Muscle of back (tissue), 3 donors: ENCODE measurements at regions not wholly inside any gene's neighbourhood (a gene's known extent, or its start where the extent isn't known, plus 50 kb on each side); places are given as distances from the start of the nearest gene placed in this dataset.
"Not testable (repeated sequence)": the region's sequence is repeated elsewhere in the genome, so short reads cannot be mapped to it uniquely, and the experiment has no call there.

Source experiments
- DNase-seq, 3 donors: peaks; one replicate each; pipeline versions ENCODE4 v3.0.0 to v3.0.0-alpha.2; 2013

DNA sequence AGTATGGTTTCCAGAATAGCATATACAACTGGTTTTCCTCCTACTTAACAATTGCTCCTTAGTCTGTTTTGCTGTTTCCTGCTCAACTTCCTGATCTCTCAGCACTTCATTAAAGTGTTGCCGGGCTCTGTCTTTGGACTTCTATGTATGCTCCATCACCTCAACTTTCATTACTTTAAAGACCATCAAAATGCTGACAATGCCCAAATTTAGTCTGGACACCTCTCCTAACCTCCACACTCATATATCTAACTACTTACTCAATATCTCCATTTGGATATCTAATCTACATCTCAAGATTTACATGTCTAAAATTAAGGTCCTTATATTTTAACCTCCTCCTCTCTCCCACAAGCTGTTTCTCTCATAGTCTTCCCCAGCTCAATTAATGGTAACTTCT is 54.4 kb upstream of the LGR5 start:
- DNase-seq = no peak

- DNase-seq = not testable (repeated sequence)
Measured at GRCh38 chr12:71376711-71377355, 62.8 kb upstream of the LGR5 start.

- peak in 2 of 3 donors; percentile 16 to 27 for DNase-seq
Measured at GRCh38 chr12:71371122-71371521, 68.5 kb upstream of the LGR5 start.

GRCh38 chr12:71360013-71360412 is 79.6 kb upstream of the LGR5 start:
- no peak for DNase-seq

DNA sequence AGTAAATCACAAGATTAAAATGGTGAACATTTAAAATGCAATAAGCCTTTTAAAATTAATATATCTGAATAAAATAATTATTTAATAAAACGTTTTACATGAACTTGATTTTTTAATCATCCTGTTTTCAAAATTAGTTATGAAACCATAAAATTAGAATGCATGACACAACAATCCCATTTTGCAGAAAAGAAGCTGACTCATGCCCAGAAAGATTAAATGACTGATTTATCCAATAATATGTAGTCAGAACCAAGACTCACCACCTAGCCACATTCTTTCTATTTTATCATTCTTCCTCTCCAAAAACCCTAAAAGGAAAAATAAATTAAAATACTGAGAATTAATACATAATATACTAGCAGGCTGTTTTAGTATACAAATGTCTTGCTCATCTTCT is 83.0 kb upstream of the LGR5 start:
- DNase-seq = no peak

DNA sequence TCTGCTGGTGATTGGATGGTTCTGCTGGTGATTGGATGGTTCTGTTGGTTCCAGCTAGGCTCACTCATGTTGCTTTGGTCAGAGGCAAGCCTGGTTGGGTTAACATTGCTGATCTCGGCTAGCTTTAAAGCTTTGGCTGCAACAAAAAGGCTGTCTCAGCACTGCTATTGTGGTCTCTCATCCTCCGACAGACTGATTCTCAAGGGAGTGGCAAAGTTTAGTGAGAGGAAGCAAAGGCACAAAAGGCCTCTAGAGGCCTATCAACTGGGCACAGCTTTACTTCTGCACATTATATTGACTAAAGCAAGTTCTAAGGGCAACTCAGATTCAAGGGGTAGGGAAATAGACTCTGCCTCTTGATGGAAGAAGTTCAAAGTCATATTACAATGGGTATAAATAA is 84.7 kb upstream of the LGR5 start:
- DNase-seq = no peak

GRCh38 chr12:71353607-71354006 is 86.0 kb upstream of the LGR5 start:
- DNase-seq = no peak

- no peak for DNase-seq
Measured at GRCh38 chr12:71349950-71350349, 89.6 kb upstream of the LGR5 start.

- DNase-seq = no peak
Measured at GRCh38 chr12:71338933-71339332, 100.7 kb upstream of the LGR5 start.

- DNase-seq = no peak
Measured at GRCh38 chr12:71335963-71336257, 103.7 kb upstream of the LGR5 start.

DNA sequence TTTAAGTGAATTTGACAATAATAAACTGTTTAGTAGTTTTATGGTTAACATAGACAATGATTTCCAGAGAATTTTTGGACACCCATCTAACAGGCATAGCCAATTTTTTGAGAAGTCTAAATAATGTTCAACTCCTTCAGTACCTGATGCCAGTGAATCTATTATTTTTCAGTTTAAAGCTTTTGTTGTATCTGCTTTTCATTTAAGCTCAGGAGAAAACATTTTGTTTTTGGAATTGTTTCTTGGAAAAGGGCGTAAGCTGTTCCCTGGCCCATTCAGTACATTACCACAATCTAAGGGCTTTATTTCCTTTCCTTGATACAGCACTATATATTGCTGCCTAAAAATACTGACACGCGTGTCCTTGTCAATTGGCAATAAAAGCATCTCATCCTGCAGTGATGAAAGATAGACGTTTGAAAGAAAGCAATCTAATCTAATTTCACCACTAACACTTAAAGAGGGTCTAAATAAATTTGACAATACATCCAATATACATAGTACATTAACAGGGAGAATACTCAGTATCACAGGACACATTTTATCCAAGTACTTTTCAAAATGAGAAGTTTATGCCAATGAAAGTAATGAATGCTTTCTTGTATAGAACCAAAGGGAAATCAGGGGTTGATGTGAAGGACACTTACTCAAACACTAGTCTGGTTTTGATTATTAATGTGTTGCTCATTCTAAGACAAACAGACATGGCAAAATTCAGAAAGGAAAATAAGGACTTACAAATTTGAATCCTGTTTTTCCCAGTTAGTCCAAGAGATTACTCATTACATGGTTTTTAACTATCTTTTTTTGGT is 104.2 kb upstream of the LGR5 start:
- peak; percentile 62 to 85 (median 74) for DNase-seq

DNA sequence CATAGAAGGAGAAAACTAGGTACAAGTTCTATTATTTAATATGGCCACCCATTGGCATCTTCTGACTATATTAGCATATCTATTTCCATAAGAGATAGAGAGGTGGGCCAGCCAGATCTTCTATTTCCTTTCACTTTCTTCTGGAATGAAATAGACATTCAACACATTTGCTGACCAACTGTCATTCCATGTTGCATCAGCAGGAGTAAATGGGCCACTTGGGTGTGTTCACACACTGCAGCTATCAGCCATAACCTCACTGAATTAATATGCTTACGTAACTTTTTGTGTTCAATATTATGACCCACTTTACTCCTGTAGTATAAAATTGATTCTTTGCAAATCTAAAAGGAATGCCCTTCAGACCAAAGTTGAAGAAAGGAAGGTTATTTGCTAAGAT is 106.2 kb upstream of the LGR5 start:
- no peak for DNase-seq

DNA sequence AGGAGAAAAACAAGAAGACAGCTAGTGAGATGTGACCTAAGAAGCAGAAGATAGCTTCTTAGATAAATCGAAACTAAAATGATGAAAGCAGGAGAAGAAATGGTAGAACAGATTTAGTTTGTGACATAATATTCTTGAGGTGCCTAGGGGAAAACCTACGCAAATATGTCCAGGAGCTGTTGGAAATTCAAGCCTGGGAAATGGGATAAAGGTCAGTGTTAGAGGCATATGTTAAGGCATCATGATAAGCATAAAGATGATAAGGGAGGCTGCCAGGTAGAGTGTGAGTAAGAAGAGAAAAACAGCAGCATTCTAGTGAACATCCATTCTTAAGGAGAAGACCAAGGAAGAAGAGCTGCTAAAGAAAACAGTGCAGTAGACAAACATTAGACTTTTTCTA is 109.6 kb upstream of the LGR5 start:
- no peak for DNase-seq

DNA sequence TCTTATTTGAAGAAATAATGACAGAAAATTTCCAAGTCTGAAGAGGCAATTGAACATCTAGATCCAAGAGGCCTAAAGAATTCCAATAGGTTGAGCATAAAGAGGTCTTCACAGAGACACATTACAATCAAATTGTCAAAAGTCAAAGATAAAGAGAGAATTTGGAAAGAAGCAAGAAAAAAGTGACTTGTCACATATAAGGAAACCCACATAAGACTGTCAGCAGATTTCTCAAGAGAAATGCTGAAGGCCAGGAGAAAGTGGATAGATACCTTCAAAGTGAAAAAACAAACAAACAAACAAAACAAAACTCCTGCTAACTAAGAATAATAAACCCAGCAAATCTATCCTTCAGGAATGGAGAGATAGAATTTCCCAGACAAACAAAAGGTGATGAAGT is 118.1 kb upstream of the LGR5 start:
- DNase-seq = no peak

DNA sequence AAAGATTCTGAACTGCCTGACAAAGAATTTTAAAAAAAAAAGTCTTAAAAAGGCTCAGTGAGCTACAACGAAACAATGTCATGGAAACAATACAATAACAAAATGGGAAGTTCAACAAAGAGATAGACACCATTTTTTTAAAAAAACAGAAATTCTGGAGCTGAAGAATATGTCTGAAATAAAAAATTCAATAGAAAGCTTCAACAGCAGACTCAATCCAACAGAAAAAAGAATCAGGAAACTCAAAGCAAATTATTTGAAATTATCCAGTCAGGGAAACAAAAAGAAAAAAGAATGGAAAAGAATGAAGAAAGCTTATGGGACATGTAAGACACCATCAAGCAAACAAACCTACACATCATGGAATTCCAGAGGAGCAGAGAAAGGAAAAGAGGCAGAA is 118.5 kb upstream of the LGR5 start:
- DNase-seq = no peak

- peak in 1 of 3 donors; percentile 14 for DNase-seq
Measured at GRCh38 chr12:71315328-71315985, 124.1 kb upstream of the LGR5 start.

DNA sequence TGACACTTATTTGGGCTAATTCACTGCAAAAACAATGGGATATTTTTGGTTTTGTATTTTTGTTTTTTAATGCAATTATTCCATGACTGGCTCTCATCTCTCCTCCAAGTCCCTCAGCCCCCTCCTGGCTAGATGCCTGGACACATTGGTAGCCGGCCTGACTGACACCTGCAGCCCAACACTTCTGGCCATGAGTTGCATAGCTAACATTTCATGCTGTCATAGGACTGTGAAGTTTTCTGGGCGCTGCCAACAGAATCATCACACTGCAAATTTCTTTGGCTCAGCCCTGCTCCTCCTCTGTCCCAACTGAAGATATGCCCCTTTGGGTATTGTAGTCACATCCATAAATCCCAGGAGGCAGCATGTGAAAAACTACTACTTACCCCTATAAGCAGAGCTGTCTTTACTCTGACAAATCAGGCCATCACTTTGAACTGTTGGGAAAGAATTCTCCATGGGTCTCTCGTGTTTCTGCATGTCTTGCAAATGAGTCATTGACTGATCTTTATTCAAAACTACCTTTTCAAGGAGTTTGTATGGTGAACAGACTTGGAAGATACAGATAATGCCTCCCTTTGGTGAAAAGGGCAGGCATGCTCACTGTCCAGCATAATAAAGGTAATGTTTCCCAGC is 126.7 kb upstream of the LGR5 start:
- DNase-seq = peak in 2 of 3 donors; percentile 17 to 49

DNA sequence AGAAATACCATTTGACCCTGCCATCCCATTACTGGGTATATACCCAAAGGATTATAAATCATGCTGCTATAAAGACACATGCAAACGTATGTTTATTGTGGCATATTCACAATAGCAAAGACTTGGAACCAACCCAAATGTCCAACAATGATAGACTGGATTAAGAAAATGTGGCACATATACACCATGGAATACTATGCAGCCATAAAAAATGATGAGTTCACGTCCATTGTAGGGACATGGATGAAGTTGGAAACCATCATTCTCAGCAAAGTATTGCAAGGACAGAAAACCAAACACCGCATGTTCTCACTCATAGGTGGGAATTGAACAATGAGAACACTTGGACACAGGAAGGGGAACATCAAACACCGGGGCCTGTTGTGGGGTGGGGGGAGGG is 128.0 kb upstream of the LGR5 start:
- DNase-seq = not testable (repeated sequence)

DNA sequence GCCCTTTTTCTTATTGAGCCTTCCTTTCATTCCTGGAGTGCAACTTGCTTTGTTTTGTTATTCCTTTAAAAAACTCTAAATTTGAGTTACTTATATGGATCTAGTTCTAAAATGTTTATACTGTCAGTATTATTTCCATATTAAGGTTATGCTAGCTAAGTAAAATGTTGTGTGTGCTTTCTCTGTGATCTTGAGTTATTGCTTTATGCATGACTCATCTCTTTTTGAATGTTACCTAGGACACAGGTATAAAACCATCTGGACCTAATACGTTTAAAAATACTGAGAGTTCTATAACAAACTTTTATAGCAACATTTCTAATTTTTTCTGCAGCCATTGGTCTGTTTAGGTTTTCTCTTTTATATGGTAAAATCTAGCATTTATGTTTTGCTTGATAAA is 132.8 kb upstream of the LGR5 start:
- DNase-seq = no peak

DNA sequence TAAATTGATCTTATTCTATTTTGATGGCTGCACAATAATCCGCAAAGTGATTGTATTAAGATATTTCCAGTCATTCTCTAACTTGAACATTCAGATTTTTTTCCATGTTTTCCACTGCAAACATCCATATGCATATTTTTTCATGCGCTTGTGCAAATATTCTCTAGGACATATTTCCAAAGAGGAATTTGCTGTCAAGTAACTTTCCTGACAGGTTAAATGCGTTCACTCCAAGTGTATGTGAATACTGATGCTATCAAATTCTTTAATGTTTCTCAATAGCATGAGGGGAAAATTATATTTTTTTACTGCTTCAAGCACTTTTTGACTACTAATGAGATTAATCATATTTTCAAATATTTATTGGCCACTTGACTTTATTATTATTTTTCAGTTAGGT is 135.3 kb upstream of the LGR5 start:
- DNase-seq = no peak

DNA sequence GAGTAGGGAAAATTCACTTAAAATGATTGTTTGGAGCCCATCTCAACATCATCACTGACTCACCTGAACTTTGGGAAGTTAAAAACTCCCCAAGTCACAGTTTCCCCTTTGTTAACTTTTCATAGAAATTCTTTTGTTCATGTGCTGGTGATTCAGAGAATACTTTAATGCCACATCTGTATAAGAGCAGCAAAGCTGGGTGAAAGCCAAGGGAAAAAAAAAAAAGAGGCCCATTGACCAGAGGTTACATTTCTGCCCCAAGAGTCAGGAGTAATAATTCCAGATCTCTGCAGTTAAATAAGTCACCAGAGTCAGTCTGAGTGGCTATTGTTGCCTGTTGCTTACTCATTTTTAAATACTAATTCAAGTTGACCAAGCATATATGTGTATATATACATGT is 136.4 kb upstream of the LGR5 start:
- DNase-seq = no peak

DNA sequence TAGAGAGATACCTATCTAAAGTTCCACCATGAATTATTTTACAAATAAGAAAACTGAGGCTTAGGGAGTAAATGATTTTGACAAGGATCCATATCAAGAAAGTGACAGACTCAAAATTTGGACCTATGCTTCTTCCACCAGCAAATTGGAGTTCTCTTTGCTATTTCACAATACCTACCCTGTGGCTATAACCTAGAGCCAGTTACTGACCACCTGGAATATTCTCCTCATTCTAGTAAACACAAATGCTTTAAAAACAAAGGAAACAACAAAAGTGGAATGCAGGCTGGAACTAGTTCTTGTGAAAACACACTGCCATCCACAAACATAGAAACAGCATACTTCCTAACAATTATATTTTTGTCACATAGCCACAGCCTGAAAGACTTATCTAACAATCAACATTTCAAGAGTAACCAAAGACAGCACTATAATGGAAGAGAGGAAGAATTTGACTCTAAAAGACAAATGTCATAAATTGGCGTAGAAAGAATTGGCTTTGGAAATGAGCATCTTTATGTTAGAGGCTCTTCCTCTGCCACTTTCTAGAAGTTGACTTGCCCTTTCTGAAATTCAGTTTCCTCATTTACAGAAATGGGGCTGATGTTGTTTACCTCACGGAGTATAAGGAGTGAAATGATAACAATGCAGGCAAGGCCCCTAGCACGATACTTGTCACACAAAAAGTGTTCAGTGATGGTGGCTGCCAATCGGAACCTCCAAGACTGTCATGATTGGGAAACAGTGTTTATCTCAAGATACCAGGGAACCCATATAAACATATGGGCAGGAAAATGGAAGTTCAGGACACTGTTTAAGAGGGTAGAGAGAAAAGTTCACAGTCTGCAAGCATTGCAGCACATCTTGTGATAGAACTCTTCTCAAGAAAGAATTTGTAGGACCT is 138.6 kb upstream of the LGR5 start:
- DNase-seq = no peak
